ENCODE measurements at regions not wholly inside any gene's neighbourhood (a gene's known extent, or its start where the extent isn't known, plus 50 kb on each side); places are given as distances from the start of the nearest gene placed in this dataset.

DNA sequence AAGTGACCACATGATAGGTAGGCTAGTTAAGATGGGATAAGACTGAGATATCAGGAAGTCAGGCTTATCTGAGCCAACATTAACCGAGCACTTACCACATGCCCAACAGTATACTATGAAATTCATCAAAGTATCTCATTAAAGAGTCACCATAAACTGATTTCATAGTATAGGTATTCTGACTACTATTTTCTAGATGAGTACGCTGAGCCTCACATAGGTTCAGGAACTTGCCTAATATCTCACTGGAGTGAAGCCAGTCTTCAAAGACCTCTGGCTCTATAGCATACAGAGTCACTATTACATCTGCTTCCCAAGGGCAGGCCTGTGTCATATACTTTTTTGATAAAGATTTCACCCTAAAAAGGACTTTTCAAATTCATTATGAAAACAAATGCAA lies 115.6 kb upstream of the NGF start:
- no peak for DNase-seq
- no peak overlapping the region for H3K4ac ChIP-seq (ENCODE audit: low read depth, low read length)
- Mint-ChIP-seq H3K27ac (no peak overlapping the region), H3K9me3 (no peaks in the 10 kb centered on the region), H3K4me1 (no peaks in the 10 kb centered on the region), H3K4me3 (no peak overlapping the region), H3K36me3 (ENCODE audit: insufficient read depth in 1 of 3, low read depth in 3 of 3) (no peaks in the 10 kb centered on the region), H3K27me3 (ENCODE audit: low read depth) (no peaks in the 10 kb centered on the region; the same call in 1 of the 2 replicates)
- H2AFZ ChIP-seq (ENCODE audit: low read length): no peak overlapping the region
- H2BK20ac ChIP-seq (ENCODE audit: low read depth, low read length, poor library complexity, severe bottlenecking): no peak overlapping the region
- no peak overlapping the region for H4K91ac ChIP-seq (ENCODE audit: insufficient read length, low read depth, low read length)
- H4K20me1 ChIP-seq (ENCODE audit: control insufficient read depth, insufficient read depth, insufficient read length): peaks cover 2% of the 10 kb centered on the region
- H3K14ac ChIP-seq (ENCODE audit: insufficient read depth, low read length): no peak overlapping the region
- no peak overlapping the region for H4K8ac ChIP-seq (replicated peaks; ENCODE audit: insufficient read length, low read depth, low read length)
- H3K27ac ChIP-seq (ENCODE audit: insufficient read length, low read depth, low read length): no peak overlapping the region
- no peak overlapping the region for H2BK120ac ChIP-seq (ENCODE audit: low read depth, low read length, poor library complexity, severe bottlenecking)
- no peaks in the 10 kb centered on the region for H3K9me3 ChIP-seq (ENCODE audit: control insufficient read depth, low read depth, low read length)
- H2BK12ac ChIP-seq (ENCODE audit: insufficient read length, low read depth, low read length): no peak overlapping the region
- no peak overlapping the region for H2BK5ac ChIP-seq (ENCODE audit: insufficient read length, low read length)
- H3K23ac ChIP-seq (ENCODE audit: insufficient read length, low read depth, low read length): no peak overlapping the region
- WGBS (ENCODE audit: extremely low coverage, insufficient read length, low lambda C conversion rate): no CpG with 5 or more reads among the region's 2 CpGs
- H3K27me3 ChIP-seq (ENCODE audit: insufficient read depth, low read length): no peaks in the 10 kb centered on the region
- no peak overlapping the region for H3K9ac ChIP-seq (ENCODE audit: extremely low read depth, insufficient read length, low read length)
- no peak overlapping the region for H3K56ac ChIP-seq (ENCODE audit: insufficient read length, low read depth, low read length)
- no peaks in the 10 kb centered on the region for H3K79me2 ChIP-seq (ENCODE audit: insufficient read depth, low read length)
- no peak for TF ChIP-seq CTCF (conservative IDR thresholded peaks at IDR 0.05)
- H3K18ac ChIP-seq (ENCODE audit: insufficient read length, low read depth, low read length): no peak overlapping the region
- H3K23me2 ChIP-seq (ENCODE audit: insufficient read length, low read depth, low read length, poor library complexity, severe bottlenecking): no peaks in the 10 kb centered on the region
- no peak overlapping the region for H2AK5ac ChIP-seq (ENCODE audit: insufficient read length, low read length)
- H3K79me1 ChIP-seq (ENCODE audit: insufficient read depth, low read depth, low read length, poor library complexity, severe bottlenecking): no peaks in the 10 kb centered on the region
- no peak overlapping the region for H4K5ac ChIP-seq (ENCODE audit: insufficient read length, low read depth, low read length)
- no peak overlapping the region for H3T11ph ChIP-seq (ENCODE audit: low read length)
- H2BK15ac ChIP-seq (ENCODE audit: low read depth, low read length): no peak overlapping the region
- no peak overlapping the region for H3K4me2 ChIP-seq (ENCODE audit: insufficient read depth, insufficient read length, low read length)
- H3K4me1 ChIP-seq (ENCODE audit: insufficient read depth, low read length): no peaks in the 10 kb centered on the region

Data from H9 (cell line).